ENCODE measurements at regions not wholly inside any gene's neighbourhood (a gene's known extent, or its start where the extent isn't known, plus 50 kb on each side); places are given as distances from the start of the nearest gene placed in this dataset.

GRCh38 chr14:22039938-22040780, 366.5 kb upstream of the OR4E1 start:
- DNase-seq (ENCODE audit: low spot score), result peak; percentile 45

GRCh38 chr14:22036541-22037239, 363.1 kb upstream of the OR4E1 start:
- no peak for DNase-seq (ENCODE audit: low spot score)

- no peak for DNase-seq (ENCODE audit: low spot score)
These were observed 352.9 kb upstream of the OR4E1 start for GRCh38 chr14:22026527-22026926.

GRCh38 chr14:22025879-22026278, 352.3 kb upstream of the OR4E1 start:
- no peak for DNase-seq (ENCODE audit: low spot score)

GRCh38 chr14:22024137-22024536, 350.5 kb upstream of the OR4E1 start:
- no peak for DNase-seq (ENCODE audit: low spot score)

GRCh38 chr14:22018890-22019289, 345.3 kb upstream of the OR4E1 start:
- DNase-seq (ENCODE audit: low spot score), result no peak

GRCh38 chr14:22012452-22012851, 338.8 kb upstream of the OR4E1 start:
- DNase-seq (ENCODE audit: low spot score), result no peak

GRCh38 chr14:22011253-22011642, 337.6 kb upstream of the OR4E1 start:
- DNase-seq (ENCODE audit: low spot score), result no peak

- no peak for DNase-seq (ENCODE audit: low spot score)
These were observed 337.1 kb upstream of the OR4E1 start for GRCh38 chr14:22010545-22011252.

GRCh38 chr14:22008766-22009165, 335.1 kb upstream of the OR4E1 start:
- DNase-seq (ENCODE audit: low spot score), result no peak

- DNase-seq (ENCODE audit: low spot score), result no peak
These were observed 334.3 kb upstream of the OR4E1 start for GRCh38 chr14:22007784-22008412.

GRCh38 chr14:22007363-22007762, 333.7 kb upstream of the OR4E1 start:
- no peak for DNase-seq (ENCODE audit: low spot score)

GRCh38 chr14:22003461-22003860, 329.8 kb upstream of the OR4E1 start:
- no peak for DNase-seq (ENCODE audit: low spot score)

GRCh38 chr14:22002860-22003284, 329.3 kb upstream of the OR4E1 start:
- peak; percentile 6 for DNase-seq (ENCODE audit: low spot score)

- DNase-seq (ENCODE audit: low spot score), result no peak
These were observed 325.8 kb upstream of the OR4E1 start for GRCh38 chr14:21999402-21999801.

- DNase-seq (ENCODE audit: low spot score), result no peak
These were observed 323.7 kb upstream of the OR4E1 start for GRCh38 chr14:21997300-21997699.

GRCh38 chr14:21995332-21995731, 321.7 kb upstream of the OR4E1 start:
- DNase-seq (ENCODE audit: low spot score), result no peak

GRCh38 chr14:21993837-21994236, 320.2 kb upstream of the OR4E1 start:
- no peak for DNase-seq (ENCODE audit: low spot score)

- no peak for DNase-seq (ENCODE audit: low spot score)
These were observed 319.5 kb upstream of the OR4E1 start for GRCh38 chr14:21993070-21993469.

- no peak for DNase-seq (ENCODE audit: low spot score)
These were observed 317.5 kb upstream of the OR4E1 start for GRCh38 chr14:21991130-21991529.

- DNase-seq (ENCODE audit: low spot score), result no peak
These were observed 316.5 kb upstream of the OR4E1 start for GRCh38 chr14:21990116-21990515.

- DNase-seq (ENCODE audit: low spot score), result no peak
These were observed 315.5 kb upstream of the OR4E1 start for GRCh38 chr14:21989090-21989489.

All from germinal center (tissue), 1 donor.